HuH-7.5 (cell line): ENCODE measurements at regions not wholly inside any gene's neighbourhood (a gene's known extent, or its start where the extent isn't known, plus 50 kb on each side); places are given as distances from the start of the nearest gene placed in this dataset.

ENCODE experiments used
- DNase-seq: peaks from one replicate; pipeline ENCODE4 v3.0.0; 2011; ENCODE audit warnings: low spot score

DNA sequence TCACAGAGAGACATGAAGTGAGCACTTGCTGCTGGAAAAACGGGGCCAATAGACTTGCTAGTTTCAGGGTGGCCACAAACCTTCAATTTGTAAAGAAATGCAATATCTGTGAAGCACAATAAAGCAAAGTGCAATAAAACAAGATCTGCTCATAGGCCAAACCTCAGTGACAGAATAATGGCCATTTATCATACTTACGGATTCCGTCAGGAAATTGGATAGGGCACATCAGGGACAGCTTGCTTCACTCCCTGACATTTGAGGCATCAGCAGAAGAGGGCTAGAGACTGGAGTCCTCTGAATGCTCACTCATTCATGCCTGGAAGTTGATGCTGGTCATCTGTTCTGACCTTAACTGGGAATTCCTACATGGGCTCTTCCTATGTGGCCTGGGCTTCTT lies 165.5 kb upstream of the OPRM1 start:
- DNase-seq = no peak

- DNase-seq = no peak
These were observed 166.1 kb upstream of the OPRM1 start for GRCh38 chr6:153872946-153873345.

DNA sequence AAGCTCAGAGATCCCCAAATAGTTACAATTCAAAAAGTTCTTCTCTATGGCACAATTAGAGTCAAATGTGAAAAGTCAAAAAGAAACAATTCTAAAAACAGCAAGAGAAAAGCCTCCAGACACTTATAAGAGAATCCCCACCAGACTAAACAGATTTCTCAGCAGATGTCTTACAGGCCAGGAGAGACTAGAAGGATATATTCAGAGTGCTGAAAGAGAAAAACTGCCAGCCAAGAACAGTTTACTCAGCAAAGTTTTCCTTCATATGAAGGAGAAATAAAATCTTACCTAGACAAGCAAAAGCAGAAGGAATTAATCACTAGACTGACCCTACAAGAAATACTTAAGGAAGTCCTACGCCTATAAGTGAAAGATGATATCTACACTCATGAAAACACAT lies 176.1 kb upstream of the OPRM1 start:
- DNase-seq = no peak

DNA sequence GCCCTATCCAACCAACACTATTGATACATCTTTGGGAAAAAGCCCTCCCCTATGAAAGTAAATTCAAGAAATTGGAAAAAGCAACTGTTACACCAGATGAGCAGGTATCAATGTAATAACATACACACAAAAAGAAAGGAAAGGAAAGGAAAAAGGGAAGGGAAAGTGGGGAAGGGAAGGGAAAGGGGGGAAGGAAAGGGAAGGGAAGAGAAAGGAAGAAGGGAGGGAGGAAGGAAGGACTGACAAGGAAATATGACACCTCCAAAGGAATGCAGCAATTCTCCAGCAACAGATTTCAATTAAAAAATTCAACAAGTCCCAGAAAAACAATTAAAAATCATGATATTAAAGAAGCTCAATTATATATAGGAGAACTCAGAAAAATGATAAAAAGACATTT lies 176.9 kb upstream of the OPRM1 start:
- no peak for DNase-seq

DNA sequence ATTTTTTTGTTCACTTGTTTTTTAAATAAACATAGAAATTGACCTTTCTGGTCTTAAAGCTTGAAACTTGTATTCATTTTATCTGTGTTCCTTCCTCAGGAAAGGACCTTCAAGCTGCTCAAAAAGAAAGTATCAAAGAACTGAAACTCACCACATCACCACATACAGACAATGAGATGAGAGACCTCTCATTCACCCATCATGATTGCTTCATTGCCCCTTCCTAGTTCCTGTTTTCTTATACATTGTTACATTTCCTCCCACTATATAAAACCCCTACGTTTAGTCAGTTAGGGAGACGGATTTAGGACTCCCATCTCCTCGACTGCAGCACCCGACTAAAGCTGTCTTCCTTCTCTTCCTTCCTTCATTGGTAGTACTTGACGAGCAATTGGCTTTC lies 180.5 kb upstream of the OPRM1 start:
- DNase-seq = no peak

- DNase-seq = no peak
These were observed 182.1 kb upstream of the OPRM1 start for GRCh38 chr6:153856929-153857376.

DNA sequence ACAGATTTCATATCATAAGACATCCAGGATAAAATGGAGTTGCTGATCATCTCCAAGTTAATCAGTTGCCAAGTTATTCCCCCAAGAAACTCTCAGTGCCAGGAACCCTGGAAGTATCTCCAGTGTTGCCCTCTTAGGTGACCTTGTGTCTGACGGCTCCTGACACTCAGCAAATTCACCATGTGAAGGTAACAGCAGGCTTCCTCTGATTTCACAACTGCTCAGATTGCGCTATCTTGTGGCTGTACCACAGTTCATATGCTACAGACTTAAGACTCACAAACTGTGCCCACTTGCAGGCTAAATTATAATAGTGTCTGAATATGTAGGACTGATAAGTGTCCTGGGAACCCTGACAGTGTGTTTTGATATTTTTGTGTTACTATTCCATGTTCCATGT lies 186.6 kb upstream of the OPRM1 start:
- peak; percentile 12 for DNase-seq

DNA sequence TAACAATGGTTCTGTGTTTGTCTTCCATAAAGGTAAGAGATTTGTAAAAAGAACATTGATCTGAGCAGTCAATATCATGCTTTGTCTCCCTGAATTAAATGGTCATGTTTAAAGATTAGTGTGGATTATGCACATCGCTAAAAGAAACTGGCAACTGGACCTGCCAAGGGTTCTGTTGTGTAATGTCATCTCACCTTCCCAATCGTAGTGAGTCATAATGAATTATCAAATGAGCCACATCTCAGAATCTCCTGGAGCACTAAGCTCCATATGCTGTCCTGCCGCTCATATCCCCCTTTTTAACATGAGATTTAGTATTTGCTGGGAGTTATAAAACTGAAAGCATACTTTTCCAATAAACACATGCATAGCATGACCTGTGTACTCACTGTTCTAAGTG lies 187.0 kb upstream of the OPRM1 start:
- DNase-seq = no peak

DNA sequence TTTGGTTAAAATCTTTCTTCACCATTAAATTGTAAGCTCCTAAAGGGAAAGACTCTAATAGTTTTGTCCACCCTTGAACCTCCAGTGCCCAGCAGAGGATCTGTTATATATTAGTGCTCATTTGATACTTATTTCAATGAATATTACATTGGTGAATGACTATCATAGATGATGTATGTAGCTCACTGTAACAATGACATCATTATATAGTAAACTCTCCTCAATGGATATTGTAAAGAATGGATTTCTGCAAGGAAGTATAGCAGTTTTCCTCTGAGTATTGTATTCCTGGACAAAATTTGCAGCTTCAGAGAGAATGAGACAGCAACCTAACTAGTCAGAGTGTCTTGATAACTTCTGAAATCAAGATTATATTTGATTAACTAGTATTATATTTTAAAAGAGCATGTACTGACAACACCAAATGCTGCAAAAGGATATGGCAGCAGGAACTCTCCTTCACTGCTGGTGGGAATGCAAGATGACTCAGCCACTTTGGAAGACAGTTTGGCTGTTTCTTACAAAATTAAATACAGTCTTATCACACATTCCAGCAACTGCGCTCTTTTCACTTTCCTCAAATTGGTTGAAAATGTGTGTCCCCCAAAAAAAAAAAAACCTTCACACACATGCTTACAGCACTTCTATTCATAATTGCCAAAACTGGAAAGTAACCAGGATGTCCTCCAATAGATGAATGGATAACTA lies 189.8 kb upstream of the OPRM1 start:
- no peak for DNase-seq

DNA sequence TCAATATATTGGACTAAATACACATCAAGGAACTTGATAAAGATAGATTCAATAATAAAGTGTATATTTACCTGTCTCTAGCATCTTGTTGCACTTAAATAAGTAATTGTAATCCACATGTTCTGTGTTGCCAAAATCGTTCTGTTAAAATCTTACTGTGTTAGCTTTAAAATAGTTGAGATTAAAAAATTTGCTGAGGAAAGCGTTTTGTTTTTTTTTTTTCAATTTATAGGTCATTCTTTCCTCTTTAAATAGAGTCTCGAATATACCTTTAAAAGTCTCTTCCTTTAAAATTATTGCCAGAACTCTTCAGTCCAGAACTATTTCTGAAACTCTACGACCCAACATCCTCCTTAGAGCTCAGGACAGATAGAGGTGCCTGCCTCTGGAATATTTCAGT lies 195.6 kb upstream of the OPRM1 start:
- DNase-seq = no peak

- DNase-seq = no peak
These were observed 196.5 kb upstream of the OPRM1 start for GRCh38 chr6:153842491-153842890.

DNA sequence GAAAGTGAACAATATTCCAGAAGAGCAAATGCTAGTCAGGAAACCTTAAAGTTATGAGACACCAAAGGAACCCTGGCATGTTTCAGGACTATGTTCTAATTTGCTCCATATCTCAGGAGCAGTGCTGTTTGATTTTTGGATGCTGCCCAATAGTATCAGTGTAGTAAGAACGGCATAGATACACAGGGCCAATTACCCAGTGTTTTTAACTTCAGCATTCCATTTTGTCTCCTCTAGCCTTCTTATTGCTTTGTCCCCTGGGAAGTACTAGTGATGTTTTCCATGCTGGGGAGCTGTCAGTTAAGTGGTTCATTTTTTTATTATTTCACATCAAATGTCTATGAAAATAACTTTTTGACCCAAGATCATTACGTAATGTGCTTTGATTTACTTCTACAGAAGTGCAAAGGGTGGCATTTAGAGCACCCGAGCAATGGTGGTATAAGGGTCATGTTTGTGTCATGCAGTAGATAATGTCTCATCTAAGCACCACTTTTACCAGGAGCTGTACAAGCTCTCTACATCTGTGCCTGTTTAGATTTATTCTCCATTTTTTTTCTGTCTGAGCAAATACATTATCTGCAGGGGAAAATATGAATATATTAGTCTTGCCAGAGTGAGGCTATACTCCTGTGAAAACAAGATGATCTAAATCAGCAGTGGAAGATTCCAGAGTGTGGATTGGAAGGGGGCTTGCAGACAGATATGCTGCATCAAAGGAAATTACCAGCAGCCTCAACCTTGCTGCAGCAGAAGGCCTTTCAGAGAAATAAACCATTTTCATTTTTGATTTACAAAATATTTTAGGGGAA lies 198.8 kb upstream of the OPRM1 start:
- DNase-seq = no peak

DNA sequence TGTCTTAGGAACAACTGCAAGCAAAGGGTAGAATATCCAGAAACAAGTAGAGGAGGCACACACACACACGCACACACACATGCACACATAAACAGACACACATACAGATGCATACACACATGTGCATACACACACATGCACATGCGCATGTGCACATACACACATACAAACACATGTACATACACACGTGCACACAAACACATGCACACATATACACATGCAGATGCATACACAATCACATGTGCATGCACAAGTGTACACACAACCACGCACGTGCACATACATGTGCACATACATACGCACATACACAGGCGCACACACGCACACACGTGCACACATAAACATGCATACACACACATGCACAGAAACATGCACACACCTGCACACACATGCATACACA lies 206.5 kb upstream of the OPRM1 start:
- DNase-seq = no peak

- DNase-seq = no peak
These were observed 207.5 kb upstream of the OPRM1 start for GRCh38 chr6:153831350-153832078.

GRCh38 chr6:153817173-153817572 lies 221.9 kb upstream of the OPRM1 start:
- DNase-seq = no peak

DNA sequence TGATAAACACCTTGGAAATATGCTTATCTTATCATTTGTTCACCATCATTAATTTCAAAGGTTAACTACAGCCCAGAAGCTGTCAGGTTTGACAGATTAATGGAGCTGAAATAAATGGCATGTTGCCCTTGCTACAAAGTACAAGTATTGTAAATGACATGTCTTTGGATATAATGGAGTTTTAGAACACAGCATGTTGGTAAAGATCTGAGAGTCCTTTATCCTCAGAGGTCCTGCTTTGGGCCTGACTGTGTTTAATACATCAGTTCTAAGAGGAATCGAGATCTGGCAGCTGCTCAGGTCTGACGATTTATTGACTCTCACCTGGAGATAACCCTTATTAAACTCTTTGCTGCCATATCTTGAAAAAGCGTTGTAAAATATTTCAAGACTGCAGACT lies 222.7 kb upstream of the OPRM1 start:
- no peak for DNase-seq

- no peak for DNase-seq
These were observed 224.9 kb upstream of the OPRM1 start for GRCh38 chr6:153814136-153814535.

GRCh38 chr6:153804755-153805330 lies 234.2 kb upstream of the OPRM1 start:
- no peak for DNase-seq

- DNase-seq = no peak
These were observed 237.1 kb upstream of the OPRM1 start for GRCh38 chr6:153801917-153802316.

GRCh38 chr6:153800580-153801188 lies 238.4 kb upstream of the OPRM1 start:
- DNase-seq = no peak

DNA sequence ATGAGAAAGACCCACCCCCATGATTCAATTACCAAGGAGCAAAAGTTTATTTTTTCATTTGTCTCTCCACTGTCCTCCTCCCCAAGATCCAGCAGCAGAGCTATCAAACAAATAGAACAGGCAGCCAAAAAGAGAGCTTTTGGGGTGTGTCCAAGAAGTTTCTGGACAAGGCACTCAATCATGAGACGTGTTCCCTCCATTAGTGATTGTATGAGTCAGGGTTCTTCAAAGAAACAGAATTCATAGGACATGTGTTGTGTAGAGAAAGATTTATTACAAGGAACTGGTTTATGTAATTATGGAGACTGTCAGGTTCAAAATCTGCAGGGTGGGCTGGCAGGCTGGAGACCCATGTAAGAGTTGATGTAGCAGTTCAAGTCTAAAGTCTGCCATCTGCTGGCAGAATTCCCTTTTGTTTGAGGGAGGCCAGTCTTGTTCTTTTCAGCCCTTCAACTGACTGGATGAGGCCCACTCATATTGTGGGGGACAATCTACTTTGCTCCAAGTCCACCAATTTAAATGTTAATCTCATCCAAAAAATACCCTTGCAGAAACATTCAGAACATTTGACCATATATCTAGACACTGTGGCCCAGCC lies 248.1 kb upstream of the OPRM1 start:
- DNase-seq = no peak

DNA sequence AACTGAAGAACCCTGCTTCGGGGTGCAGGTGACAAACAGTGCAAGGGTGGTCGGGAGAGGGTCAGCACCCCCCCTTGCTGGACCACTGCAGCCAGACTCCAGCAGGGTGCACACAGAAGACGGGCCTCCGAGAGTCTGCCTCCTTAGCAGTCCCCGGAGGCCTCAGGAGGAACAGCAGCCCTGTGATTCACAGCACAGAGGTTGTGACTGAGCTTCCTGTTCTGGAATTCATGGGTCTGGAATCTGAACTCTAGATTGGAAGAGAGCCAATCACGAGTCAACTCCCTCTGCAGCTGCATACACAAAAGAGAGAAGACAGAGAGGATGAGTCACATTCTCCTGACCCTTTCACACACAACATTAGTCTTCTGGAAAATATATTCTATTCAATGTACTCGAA lies 249.0 kb upstream of the OPRM1 start:
- peak; percentile 25 for DNase-seq
